AG09319 (cell line): ENCODE measurements at regions not wholly inside any gene's neighbourhood (a gene's known extent, or its start where the extent isn't known, plus 50 kb on each side); places are given as distances from the start of the nearest gene placed in this dataset.

Source experiments
- DNase-seq: peaks from one replicate; pipeline ENCODE4 v3.0.0-alpha.2; 2010; ENCODE audit warnings: low read depth; ENCODE audit errors: extremely low read depth
- TF ChIP-seq, protein P1 (sequence below): IDR thresholded peaks from 2 replicates; pipeline ENCODE4 v1.5.1; 2011; ENCODE audit warnings: low read depth, mild to moderate bottlenecking, inconsistent platforms, low read length, moderate library complexity

DNA sequence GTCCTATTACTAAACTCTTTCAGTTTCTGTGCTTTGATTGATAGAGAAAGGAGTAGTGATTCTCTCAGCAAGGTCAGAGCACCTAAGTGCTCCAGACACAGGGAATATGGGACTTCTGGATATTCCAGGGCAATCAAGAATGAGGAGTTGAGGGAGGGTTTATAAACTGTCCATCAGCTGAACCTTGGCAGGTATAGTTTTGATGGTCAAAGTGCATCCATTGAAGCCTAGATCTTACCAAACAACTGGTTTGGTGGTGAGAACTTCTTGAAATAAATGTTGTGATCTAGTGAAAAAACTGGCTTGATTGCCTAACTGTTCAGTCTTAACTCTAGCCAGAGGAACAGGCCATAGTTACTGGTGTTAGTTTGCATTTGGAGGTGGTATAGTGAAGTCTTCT is 207.0 kb upstream of the ONECUT1 start:
- no peak for DNase-seq

GRCh38 chr15:52994290-52994689 is 204.2 kb upstream of the ONECUT1 start:
- DNase-seq: no peak
- TF ChIP-seq, protein P1, sequence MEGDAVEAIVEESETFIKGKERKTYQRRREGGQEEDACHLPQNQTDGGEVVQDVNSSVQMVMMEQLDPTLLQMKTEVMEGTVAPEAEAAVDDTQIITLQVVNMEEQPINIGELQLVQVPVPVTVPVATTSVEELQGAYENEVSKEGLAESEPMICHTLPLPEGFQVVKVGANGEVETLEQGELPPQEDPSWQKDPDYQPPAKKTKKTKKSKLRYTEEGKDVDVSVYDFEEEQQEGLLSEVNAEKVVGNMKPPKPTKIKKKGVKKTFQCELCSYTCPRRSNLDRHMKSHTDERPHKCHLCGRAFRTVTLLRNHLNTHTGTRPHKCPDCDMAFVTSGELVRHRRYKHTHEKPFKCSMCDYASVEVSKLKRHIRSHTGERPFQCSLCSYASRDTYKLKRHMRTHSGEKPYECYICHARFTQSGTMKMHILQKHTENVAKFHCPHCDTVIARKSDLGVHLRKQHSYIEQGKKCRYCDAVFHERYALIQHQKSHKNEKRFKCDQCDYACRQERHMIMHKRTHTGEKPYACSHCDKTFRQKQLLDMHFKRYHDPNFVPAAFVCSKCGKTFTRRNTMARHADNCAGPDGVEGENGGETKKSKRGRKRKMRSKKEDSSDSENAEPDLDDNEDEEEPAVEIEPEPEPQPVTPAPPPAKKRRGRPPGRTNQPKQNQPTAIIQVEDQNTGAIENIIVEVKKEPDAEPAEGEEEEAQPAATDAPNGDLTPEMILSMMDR: no peak

More for the DNA sequence above, 207.0 kb upstream of the ONECUT1 start:
- TF ChIP-seq, protein P1: no peak

- TF ChIP-seq, protein P1: no peak
- no peak for DNase-seq
These were observed 194.4 kb upstream of the ONECUT1 start for GRCh38 chr15:52984507-52984906.

DNA sequence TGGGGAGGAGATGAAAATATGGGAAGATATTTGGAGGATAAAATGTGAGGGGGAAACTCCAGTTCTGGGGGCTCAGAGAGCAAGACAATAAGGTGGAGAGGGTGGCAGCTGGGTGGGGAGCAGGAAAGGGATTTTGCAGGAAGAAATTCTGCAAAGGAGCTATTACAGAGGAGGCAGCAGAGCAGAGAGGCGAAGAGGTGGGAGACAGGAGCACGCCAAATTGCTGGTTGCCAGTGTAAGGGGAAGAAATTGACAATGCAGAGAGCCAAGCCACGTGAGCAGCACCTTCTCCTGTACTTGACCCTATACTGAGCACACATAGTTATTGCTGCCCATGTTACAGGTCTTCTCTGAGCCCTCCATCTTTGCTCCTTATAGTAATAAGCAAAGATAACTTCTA is 190.3 kb upstream of the ONECUT1 start:
- no peak for DNase-seq
- TF ChIP-seq, protein P1: no peak

GRCh38 chr15:52976516-52977075 is 186.5 kb upstream of the ONECUT1 start:
- DNase-seq: no peak
- TF ChIP-seq, protein P1: no peak

DNA sequence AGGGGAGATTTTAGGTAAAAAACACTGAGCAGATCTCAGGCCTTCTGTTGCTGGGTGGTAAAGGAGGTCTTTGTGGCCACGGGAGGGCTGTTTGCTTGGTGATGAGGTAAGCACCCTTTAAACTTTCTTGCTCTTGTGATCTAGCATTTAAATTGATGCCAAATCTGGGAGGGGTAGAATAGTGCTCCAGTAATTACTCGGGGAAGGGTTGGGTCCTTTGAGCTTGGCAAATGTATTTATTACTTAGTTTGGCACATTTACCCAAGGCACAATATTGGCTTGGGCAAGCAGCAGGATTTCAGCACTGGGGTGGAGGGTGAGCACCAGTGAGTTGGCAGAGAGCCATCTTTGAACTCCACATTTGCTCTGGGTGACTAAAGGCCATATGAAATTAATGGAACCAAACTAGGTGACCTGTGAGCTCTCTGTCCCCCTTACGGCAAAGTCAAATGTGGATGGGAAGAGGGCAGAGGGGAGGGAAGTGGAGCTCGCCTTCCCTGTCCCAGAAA is 185.9 kb upstream of the ONECUT1 start:
- TF ChIP-seq, protein P1: no peak
- no peak for DNase-seq

DNA sequence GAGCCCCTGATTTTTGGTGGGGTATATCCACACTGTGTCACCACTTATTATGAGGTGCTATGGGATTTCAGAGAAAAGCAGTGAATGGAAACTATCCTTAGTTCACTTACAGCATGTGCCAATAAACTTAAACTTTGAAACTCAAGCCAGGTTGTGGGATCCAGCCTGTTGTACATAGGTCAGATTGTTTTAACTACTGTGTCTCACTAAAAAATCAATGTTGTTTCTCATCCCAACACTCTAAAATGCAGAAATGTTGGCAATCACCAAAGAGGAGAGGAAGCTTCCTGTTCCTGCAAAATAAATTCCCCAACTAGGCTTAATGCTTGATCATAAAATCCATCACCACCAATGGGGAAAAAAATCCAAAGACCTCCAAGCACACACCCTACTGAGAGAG is 173.7 kb upstream of the ONECUT1 start:
- TF ChIP-seq, protein P1: no peak
- no peak for DNase-seq
